ENCODE measurements at regions not wholly inside any gene's neighbourhood (a gene's known extent, or its start where the extent isn't known, plus 50 kb on each side); places are given as distances from the start of the nearest gene placed in this dataset.

DNA sequence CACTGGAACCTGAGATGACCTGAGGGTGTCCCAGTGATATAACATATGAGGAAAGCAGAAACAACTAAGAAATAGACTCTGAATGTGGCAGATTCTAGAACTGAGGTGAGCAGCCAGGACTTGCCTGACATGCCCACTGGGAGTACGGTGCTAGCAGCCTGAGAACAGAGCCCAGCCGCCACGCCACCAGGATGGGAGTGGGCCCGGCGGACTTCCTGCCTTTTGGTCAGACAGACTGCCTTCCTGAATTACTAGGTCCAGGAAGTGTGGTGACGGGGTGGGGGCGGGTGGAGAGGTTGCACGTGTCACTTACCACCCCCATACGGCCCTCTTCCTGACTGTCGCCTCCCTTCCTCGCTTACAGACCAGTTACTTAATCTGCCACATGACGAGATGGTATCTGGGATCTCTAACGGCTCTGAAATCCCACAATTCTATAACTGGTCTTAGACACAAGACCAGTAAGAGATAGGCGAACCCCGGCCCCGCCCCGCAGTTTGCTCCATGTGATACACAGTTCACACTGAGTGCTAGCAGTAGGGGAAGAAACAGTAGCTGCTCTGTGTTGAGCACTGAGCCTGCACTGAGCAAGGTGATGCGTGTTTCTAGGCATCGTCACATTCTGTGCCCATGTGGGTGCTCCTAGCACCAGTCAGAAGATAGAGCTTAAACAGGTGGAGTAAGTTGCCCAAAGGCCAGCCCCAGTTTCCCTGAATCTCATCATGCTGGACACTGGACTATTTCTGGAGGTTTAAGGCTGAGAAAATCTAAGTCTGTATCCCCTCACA is 95.7 kb downstream of the CPN2 start:
- H3K9me3 ChIP-seq (ENCODE audit: control insufficient read depth, low read depth, low read length): no peaks in the 10 kb centered on the region
- H3K79me1 ChIP-seq (ENCODE audit: insufficient read depth, low read depth, low read length, poor library complexity, severe bottlenecking): no peaks in the 10 kb centered on the region
- no peak overlapping the region for H3K9ac ChIP-seq (ENCODE audit: extremely low read depth, insufficient read length, low read length)
- DNase-seq: no peak
- no peaks in the 10 kb centered on the region for H3K23me2 ChIP-seq (ENCODE audit: insufficient read length, low read depth, low read length, poor library complexity, severe bottlenecking)
- H3K27me3 Mint-ChIP-seq (ENCODE audit: low read depth): peaks cover 7% of the 10 kb centered on the region
- no peak overlapping the region for H3T11ph ChIP-seq (ENCODE audit: low read length)
- no peak overlapping the region for H3K23ac ChIP-seq (ENCODE audit: insufficient read length, low read depth, low read length)
- H3K4me2 ChIP-seq (ENCODE audit: insufficient read depth, insufficient read length, low read length): no peak overlapping the region
- no peak overlapping the region for H2BK20ac ChIP-seq (ENCODE audit: low read depth, low read length, poor library complexity, severe bottlenecking)
- H3K4me1 ChIP-seq (ENCODE audit: insufficient read depth, low read length): no peaks in the 10 kb centered on the region; the same call in 1 of the 2 replicates
- peaks cover under 1 to 10% of the 10 kb centered on the region in 2 experiments; a peak in 3 of 4 replicates for H3K4me1 Mint-ChIP-seq
- no peak overlapping the region for H3K56ac ChIP-seq (ENCODE audit: insufficient read length, low read depth, low read length)
- no peak overlapping the region for H2AK5ac ChIP-seq (ENCODE audit: insufficient read length, low read length)
- no peak overlapping the region for H3K4ac ChIP-seq (ENCODE audit: low read depth, low read length)
- no peak overlapping the region for H3K14ac ChIP-seq (ENCODE audit: insufficient read depth, low read length)
- H2BK5ac ChIP-seq (ENCODE audit: insufficient read length, low read length): no peak overlapping the region
- no peaks in the 10 kb centered on the region for H4K20me1 ChIP-seq (ENCODE audit: control insufficient read depth, insufficient read depth, insufficient read length)
- no peak overlapping the region for H4K8ac ChIP-seq (replicated peaks; ENCODE audit: insufficient read length, low read depth, low read length)
- H2BK120ac ChIP-seq (ENCODE audit: low read depth, low read length, poor library complexity, severe bottlenecking): no peak overlapping the region
- H2AFZ ChIP-seq (ENCODE audit: low read length): no peak overlapping the region
- no peaks in the 10 kb centered on the region for H3K27me3 ChIP-seq (ENCODE audit: insufficient read depth, low read length)
- H3K36me3 Mint-ChIP-seq (ENCODE audit: insufficient read depth in 1 of 3, low read depth in 3 of 3): peaks cover 0 to 10% (median 2%) of the 10 kb centered on the region in 3 experiments; a peak in 5 of 7 replicates
- no peak overlapping the region for H4K5ac ChIP-seq (ENCODE audit: insufficient read length, low read depth, low read length)
- H2BK12ac ChIP-seq (ENCODE audit: insufficient read length, low read depth, low read length): no peak overlapping the region
- H3K27ac Mint-ChIP-seq: no peak overlapping the region
- no peak overlapping the region for H3K18ac ChIP-seq (ENCODE audit: insufficient read length, low read depth, low read length)
- no CpG with 5 or more reads among the region's 19 CpGs for WGBS (ENCODE audit: extremely low coverage, insufficient read length, low lambda C conversion rate)
- no peaks in the 10 kb centered on the region for H3K79me2 ChIP-seq (ENCODE audit: insufficient read depth, low read length)
- no peak overlapping the region for H2BK15ac ChIP-seq (ENCODE audit: low read depth, low read length)
- no peak overlapping the region for H4K91ac ChIP-seq (ENCODE audit: insufficient read length, low read depth, low read length)
- no peak overlapping the region for H3K4me3 Mint-ChIP-seq
- no peak overlapping the region for H3K27ac ChIP-seq (ENCODE audit: insufficient read length, low read depth, low read length)
- TF ChIP-seq, protein P1, sequence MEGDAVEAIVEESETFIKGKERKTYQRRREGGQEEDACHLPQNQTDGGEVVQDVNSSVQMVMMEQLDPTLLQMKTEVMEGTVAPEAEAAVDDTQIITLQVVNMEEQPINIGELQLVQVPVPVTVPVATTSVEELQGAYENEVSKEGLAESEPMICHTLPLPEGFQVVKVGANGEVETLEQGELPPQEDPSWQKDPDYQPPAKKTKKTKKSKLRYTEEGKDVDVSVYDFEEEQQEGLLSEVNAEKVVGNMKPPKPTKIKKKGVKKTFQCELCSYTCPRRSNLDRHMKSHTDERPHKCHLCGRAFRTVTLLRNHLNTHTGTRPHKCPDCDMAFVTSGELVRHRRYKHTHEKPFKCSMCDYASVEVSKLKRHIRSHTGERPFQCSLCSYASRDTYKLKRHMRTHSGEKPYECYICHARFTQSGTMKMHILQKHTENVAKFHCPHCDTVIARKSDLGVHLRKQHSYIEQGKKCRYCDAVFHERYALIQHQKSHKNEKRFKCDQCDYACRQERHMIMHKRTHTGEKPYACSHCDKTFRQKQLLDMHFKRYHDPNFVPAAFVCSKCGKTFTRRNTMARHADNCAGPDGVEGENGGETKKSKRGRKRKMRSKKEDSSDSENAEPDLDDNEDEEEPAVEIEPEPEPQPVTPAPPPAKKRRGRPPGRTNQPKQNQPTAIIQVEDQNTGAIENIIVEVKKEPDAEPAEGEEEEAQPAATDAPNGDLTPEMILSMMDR (conservative IDR thresholded peaks at IDR 0.05): no peak
- H3K9me3 Mint-ChIP-seq: peaks cover 5 to 10% of the 10 kb centered on the region in 2 experiments; a peak in 4 of 5 replicates

All from H9 (cell line).